Thoracic aorta (tissue), 2 donors: ENCODE measurements at regions not wholly inside any gene's neighbourhood (a gene's known extent, or its start where the extent isn't known, plus 50 kb on each side); places are given as distances from the start of the nearest gene placed in this dataset.

Source experiments
- ATAC-seq: fragments of 150-250 bp; one replicate; pipeline ENCODE4 v1.8.0; 2017; ENCODE audit warnings: low read depth; ENCODE audit not compliant: insufficient number of reproducible peaks, low FRiP score
- DNase-seq: peaks from one replicate; pipeline ENCODE4 v3.0.0-alpha.2; 2020; ENCODE audit warnings: low spot score
- H3K27ac ChIP-seq, 2 donors: fragments of 200-600 bp; sonication (generic); 1 replicate in 1 of 2; 2 replicates in 1 of 2; pipeline ENCODE4 v1.5.1; 2016; ENCODE audit warnings: mild to moderate bottlenecking in 2 of 2, moderate library complexity in 2 of 2
- H3K27me3 ChIP-seq: fragments of 200-600 bp; sonication (generic); replicated peaks from 2 replicates; pipeline ENCODE4 v1.6.0; 2016; ENCODE audit warnings: mild to moderate bottlenecking; ENCODE audit not compliant: insufficient read depth
- H3K36me3 ChIP-seq: fragments of 200-600 bp; sonication (generic); one replicate; pipeline ENCODE4 v1.5.1; 2016
- H3K4me1 ChIP-seq, 2 donors: fragments of 200-600 bp; sonication (generic); 1 replicate in 1 of 2; 2 replicates in 1 of 2; pipeline versions ENCODE4 v1.5.1 to v1.6.0; 2016; ENCODE audit warnings: low read depth in 2 of 2, mild to moderate bottlenecking in 1 of 2; ENCODE audit not compliant: control insufficient read depth in 1 of 2
- H3K4me3 ChIP-seq: fragments of 200-600 bp; sonication (generic); 2 replicates; pipeline ENCODE4 v1.5.1; 2016; ENCODE audit warnings: mild to moderate bottlenecking
- H3K9me3 ChIP-seq: fragments of 200-600 bp; sonication (generic); 2 replicates; pipeline ENCODE4 v1.5.1; 2016
- TF ChIP-seq, protein P1 (sequence below): fragments of 200-600 bp; sonication (generic); IDR thresholded peaks from one replicate; pipeline ENCODE4 v1.5.1; 2019; ENCODE audit warnings: antibody characterized with exemption

DNA sequence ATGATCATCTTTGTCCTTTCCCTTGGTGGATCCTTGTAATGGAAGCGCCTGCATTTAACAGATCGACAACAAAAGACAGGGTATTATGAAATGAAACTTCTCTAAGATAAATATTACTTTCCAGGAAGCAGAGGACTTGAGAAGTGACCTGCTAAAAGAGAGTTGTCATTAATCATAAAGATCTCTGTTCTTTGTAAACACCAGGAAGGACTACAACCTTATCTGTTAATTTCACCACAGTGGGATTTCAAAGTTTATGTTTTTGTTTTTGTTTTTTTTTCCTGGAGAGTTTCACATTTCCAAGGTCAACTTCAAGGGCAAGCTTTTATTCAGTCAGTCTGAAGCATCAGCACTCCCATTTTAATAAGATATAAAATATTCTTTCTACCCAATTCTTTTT, 170.9 kb downstream of the RCHY1 start:
- no peaks in the 10 kb centered on the region for H3K9me3 ChIP-seq
- no peak for DNase-seq
- no peak overlapping the region for H3K4me3 ChIP-seq
- TF ChIP-seq, protein P1, sequence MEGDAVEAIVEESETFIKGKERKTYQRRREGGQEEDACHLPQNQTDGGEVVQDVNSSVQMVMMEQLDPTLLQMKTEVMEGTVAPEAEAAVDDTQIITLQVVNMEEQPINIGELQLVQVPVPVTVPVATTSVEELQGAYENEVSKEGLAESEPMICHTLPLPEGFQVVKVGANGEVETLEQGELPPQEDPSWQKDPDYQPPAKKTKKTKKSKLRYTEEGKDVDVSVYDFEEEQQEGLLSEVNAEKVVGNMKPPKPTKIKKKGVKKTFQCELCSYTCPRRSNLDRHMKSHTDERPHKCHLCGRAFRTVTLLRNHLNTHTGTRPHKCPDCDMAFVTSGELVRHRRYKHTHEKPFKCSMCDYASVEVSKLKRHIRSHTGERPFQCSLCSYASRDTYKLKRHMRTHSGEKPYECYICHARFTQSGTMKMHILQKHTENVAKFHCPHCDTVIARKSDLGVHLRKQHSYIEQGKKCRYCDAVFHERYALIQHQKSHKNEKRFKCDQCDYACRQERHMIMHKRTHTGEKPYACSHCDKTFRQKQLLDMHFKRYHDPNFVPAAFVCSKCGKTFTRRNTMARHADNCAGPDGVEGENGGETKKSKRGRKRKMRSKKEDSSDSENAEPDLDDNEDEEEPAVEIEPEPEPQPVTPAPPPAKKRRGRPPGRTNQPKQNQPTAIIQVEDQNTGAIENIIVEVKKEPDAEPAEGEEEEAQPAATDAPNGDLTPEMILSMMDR = no peak
- ATAC-seq = no peak
- no peaks in the 10 kb centered on the region for H3K36me3 ChIP-seq
- H3K4me1 ChIP-seq = peaks cover 13 to 32% of the 10 kb centered on the region in 2 donors
- H3K27me3 ChIP-seq = no peaks in the 10 kb centered on the region
- H3K27ac ChIP-seq = no peak overlapping the region

DNA sequence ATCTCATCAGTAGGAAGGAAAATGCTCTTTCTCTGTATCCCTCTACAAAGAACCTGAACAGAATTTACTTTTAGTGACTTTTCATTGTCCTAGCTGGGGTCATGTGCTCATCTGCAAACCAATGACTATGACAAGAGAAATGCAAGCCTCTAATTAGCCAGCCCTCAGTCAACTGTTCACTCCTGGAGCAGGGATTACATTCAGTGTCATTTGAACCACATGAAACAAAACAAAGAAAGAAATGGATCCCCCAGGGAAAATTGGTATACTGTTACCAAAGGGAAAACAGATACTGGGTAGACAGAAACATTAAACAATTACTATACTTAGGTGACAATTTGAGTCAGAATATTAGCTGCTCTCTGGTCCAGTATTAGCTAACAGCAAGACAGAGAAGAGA, 173.6 kb downstream of the RCHY1 start:
- DNase-seq (no peak), ATAC-seq (no peak)
- H3K4me3 ChIP-seq = no peak overlapping the region
- no peak overlapping the region for H3K27ac ChIP-seq
- peaks cover 9 to 27% of the 10 kb centered on the region in 2 donors for H3K4me1 ChIP-seq
- H3K36me3 ChIP-seq = no peaks in the 10 kb centered on the region
- TF ChIP-seq, protein P1 = no peak
- no peaks in the 10 kb centered on the region for H3K9me3 ChIP-seq
- no peaks in the 10 kb centered on the region for H3K27me3 ChIP-seq

DNA sequence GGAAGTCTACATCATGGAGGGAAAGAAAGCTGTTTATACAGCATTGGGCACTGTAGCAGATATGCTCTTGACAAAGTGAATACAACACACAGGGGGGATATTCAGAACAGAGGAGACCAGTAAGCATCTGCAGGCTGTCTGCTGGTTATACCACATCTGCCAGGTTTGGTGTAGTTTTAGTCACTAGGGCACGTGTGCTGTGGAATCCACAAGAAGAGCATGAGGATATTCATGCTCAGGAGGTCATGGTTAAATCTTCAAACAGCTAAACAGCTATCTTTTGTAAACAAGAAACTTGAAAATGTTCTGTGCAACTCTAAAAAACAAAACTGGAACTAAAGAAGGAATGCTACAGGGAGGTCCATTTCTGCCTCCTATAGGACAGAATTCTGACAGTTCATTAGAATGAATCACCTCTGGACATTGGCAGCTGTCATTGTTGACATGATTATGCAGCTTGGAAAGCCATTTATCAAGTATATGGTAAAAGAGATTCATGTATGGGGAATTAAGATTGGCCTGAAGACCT, 175.8 kb downstream of the RCHY1 start:
- TF ChIP-seq, protein P1 = no peak
- H3K4me3 ChIP-seq = no peak overlapping the region
- H3K36me3 ChIP-seq = no peaks in the 10 kb centered on the region
- H3K27me3 ChIP-seq = no peaks in the 10 kb centered on the region
- H3K27ac ChIP-seq = no peak overlapping the region
- peaks cover 0 to 8% of the 10 kb centered on the region in 2 donors for H3K4me1 ChIP-seq
- ATAC-seq (no peak), DNase-seq (no peak)
- no peaks in the 10 kb centered on the region for H3K9me3 ChIP-seq

DNA sequence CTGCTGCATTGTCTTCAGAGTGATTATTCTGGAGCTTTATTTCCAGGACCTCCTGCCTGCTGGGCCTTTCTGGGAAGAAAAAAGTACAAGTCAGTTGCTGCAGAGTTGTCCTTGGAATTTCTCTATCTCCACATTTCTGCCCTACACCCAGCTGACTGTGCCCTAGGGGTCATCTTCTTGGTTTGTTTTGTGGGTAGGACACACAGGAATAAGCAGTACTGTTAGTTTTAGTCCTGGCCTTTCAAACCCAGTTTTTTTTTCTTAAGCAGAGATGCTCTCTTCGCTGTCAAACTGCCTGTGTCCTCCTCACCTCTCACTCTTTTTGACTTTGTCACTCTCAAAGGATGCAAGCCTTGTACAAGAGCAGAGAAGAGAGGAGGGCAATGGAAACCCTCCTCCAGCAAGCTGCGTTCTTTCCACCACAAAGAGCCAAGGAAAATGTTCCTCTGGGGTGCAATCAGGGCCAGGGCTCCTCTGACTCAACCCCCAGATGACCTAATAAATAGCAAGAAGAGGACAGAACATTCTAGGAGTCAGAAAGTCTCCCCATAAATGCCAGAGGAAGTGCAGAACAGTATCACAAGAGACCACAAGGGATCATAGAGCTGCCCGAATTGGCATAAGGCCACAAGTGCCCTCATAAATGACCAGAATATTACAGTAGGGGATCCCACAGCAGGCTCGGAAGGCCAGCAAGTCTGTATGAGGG, 186.2 kb downstream of the RCHY1 start:
- TF ChIP-seq, protein P1 = no peak
- H3K27me3 ChIP-seq = no peaks in the 10 kb centered on the region
- ATAC-seq (peak; percentile 87), DNase-seq (peak; percentile 12)
- H3K9me3 ChIP-seq = no peaks in the 10 kb centered on the region
- peaks cover 22 to 68% of the 10 kb centered on the region in 2 donors for H3K4me1 ChIP-seq
- peak overlapping the region; percentile 67 to 74 for H3K27ac ChIP-seq
- peak overlapping the region; percentile 8 for H3K4me3 ChIP-seq
- no peaks in the 10 kb centered on the region for H3K36me3 ChIP-seq

DNA sequence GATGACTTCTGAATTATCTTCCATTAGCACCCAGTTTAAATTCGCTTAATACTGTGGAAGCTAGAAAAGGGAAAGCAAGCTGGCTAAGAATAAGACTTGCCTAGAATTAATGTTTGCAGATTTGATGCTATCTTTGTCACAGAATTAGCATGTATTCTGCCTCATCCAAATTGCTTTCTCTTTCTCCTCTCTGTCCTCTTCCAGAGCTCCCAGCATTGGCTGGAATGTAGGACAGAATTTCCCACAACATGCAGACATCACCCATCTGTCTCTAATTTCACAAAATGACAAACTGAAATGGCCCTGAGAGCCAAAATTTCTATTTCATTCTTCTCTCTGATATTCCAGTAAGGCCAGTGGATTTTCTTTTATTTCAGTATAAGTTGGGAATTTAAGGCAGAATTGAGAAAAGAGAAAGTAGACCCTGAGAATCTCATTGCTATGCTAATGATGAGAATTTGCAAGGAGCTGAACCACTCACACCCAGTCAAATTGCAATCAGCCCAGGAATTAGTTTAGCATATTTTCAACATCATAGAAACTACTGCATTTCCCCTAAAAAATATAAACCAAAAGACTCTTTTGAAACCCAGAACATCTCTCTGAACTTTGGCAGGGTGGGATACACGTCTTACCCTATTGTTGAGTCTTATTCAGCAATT, 188.8 kb downstream of the RCHY1 start:
- no peak overlapping the region for H3K4me3 ChIP-seq
- no peaks in the 10 kb centered on the region for H3K36me3 ChIP-seq
- DNase-seq (no peak), ATAC-seq (no peak)
- peaks cover 19 to 61% of the 10 kb centered on the region in 2 donors for H3K4me1 ChIP-seq
- H3K9me3 ChIP-seq = no peaks in the 10 kb centered on the region
- H3K27me3 ChIP-seq = no peaks in the 10 kb centered on the region
- TF ChIP-seq, protein P1 = no peak
- peak overlapping the region in 1 of 2 donors; percentile 4 for H3K27ac ChIP-seq
